CD4-positive, alpha-beta memory T cell (primary cell): ENCODE measurements at regions not wholly inside any gene's neighbourhood (a gene's known extent, or its start where the extent isn't known, plus 50 kb on each side); places are given as distances from the start of the nearest gene placed in this dataset.
A peak's percentile ranks its signal among the peaks of the same experiment; 100 is the strongest.

ENCODE experiments used
- CTCF ChIA-PET: fragments of 350-600 bp; sonication (Branson Sonifier 250); formaldehyde crosslinking; loops from one replicate; lab custom pipeline; 2021; ENCODE audit warnings: inconsistent platforms; ENCODE audit not compliant: partially characterized antibody; lab: Charles Lee
- POLR2A ChIA-PET: fragments of 350-600 bp; sonication (Branson Sonifier 250); formaldehyde crosslinking; loops from one replicate; lab custom pipeline; 2021; ENCODE audit not compliant: partially characterized antibody; lab: Charles Lee
- DNase-seq, 5 donors: peaks; one replicate each; pipeline versions ENCODE4 v3.0.0 to v3.0.0-alpha.2; 2020 to 2022; ENCODE audit warnings: mixed read lengths in 1 of 5
- H3K27ac ChIP-seq: one replicate; pipeline ENCODE4 v1.7.0; 2013; ENCODE audit warnings: low read depth, low read length
- H3K27me3 ChIP-seq: 2 replicates; pipeline ENCODE4 v1.7.0; 2013; ENCODE audit warnings: mild to moderate bottlenecking, low read length, moderate library complexity; ENCODE audit not compliant: insufficient read depth
- H3K36me3 ChIP-seq: 2 replicates; pipeline ENCODE4 v1.7.0; 2013; ENCODE audit warnings: mild to moderate bottlenecking, low read length, moderate library complexity; ENCODE audit not compliant: insufficient read depth
- H3K4me1 ChIP-seq: 2 replicates; pipeline ENCODE4 v1.7.0; 2013; ENCODE audit warnings: mild to moderate bottlenecking, low read length, moderate library complexity; ENCODE audit not compliant: insufficient read depth
- H3K4me3 ChIP-seq, 2 donors: one replicate each; pipeline ENCODE4 v1.7.0; 2013; ENCODE audit warnings: low read length in 2 of 2, mild to moderate bottlenecking in 1 of 2
- H3K9me3 ChIP-seq, 2 donors: one replicate each; pipeline ENCODE4 v1.7.0; 2013; ENCODE audit warnings: low read length in 2 of 2, control low read depth in 1 of 2; ENCODE audit not compliant: control insufficient read depth in 1 of 2
- H3K27ac Mint-ChIP-seq, 7 donors: one replicate each; pipeline ENCODE4 v1.8.0; 2020 to 2021; ENCODE audit warnings: mixed read lengths in 7 of 7, mild to moderate bottlenecking in 6 of 7, inconsistent platforms in 3 of 7, moderate library complexity in 3 of 7
- H3K27me3 Mint-ChIP-seq, 2 donors: one replicate each; pipeline ENCODE4 v1.8.0; 2020 to 2021; ENCODE audit warnings: mixed read lengths in 2 of 2
- H3K36me3 Mint-ChIP-seq, 2 donors: one replicate each; pipeline ENCODE4 v1.8.0; 2020 to 2021; ENCODE audit warnings: mixed read lengths in 2 of 2, inconsistent platforms in 1 of 2, mild to moderate bottlenecking in 1 of 2
- H3K4me1 Mint-ChIP-seq, 4 donors: one replicate each; pipeline ENCODE4 v1.8.0; 2020 to 2021; ENCODE audit warnings: mixed read lengths in 4 of 4, mild to moderate bottlenecking in 1 of 4
- H3K4me3 Mint-ChIP-seq, 8 donors: one replicate each; pipeline ENCODE4 v1.8.0; 2020 to 2021; ENCODE audit warnings: mixed read lengths in 8 of 8, mild to moderate bottlenecking in 7 of 8, moderate library complexity in 6 of 8, inconsistent platforms in 3 of 8
- H3K9me3 Mint-ChIP-seq, 8 donors: one replicate each; pipeline ENCODE4 v1.8.0; 2020 to 2021; ENCODE audit warnings: mixed read lengths in 8 of 8, mild to moderate bottlenecking in 5 of 8, inconsistent platforms in 3 of 8, moderate library complexity in 1 of 8
- intact Hi-C: fragments of 100-400 bp; cut with micrococcal nuclease; formaldehyde crosslinking; loops from one replicate; pipeline ENCODE4 v1.15.1; 2023

- DNase-seq: no peak
- Histone ChIP-seq H3K4me1 (no peaks in the 10 kb centered on the region), H3K27me3 (no peaks in the 10 kb centered on the region), H3K36me3 (no peaks in the 10 kb centered on the region), H3K27ac (no peak overlapping the region), H3K9me3 (no peaks in the 10 kb centered on the region), H3K4me3 (no peak overlapping the region)
- H3K4me1 Mint-ChIP-seq: no peaks in the 10 kb centered on the region
- no peaks in the 10 kb centered on the region for H3K27me3 Mint-ChIP-seq
- ChIA-PET CTCF (no interaction called here), POLR2A (no interaction called here)
- peak overlapping the region in 1 of 7 donors; percentile 21 for H3K27ac Mint-ChIP-seq
- intact Hi-C loops: no loop called here
- peak overlapping the region in 1 of 8 donors; percentile 4 for H3K4me3 Mint-ChIP-seq
- no peaks in the 10 kb centered on the region for H3K9me3 Mint-ChIP-seq
- no peaks in the 10 kb centered on the region for H3K36me3 Mint-ChIP-seq
These were observed 87.9 kb upstream of the CNKSR3 start for GRCh38 chr6:154598399-154598798.

DNA sequence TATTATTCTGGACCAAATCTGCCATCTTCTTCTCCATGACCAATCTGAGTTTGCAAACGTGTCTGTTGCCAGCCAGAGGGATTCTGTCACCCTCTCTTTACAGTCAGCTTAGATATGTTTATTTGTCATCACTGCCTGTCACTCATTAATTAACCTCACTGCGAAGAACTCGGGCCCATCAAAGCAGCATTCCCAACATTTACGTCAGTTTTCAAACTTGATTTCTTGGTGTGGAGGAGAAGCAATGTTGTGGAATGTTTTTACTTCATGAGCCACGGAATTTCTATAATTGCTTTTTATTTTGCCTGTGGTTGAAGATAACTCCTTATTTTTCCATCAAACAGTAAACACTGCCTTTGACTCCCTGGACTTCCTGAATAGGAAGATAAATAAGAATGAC, 91.8 kb upstream of the CNKSR3 start:
- Mint-ChIP-seq H3K4me1 (peaks cover 21 to 24% (median 22%) of the 10 kb centered on the region in 4 donors), H3K9me3 (no peaks in the 10 kb centered on the region), H3K27me3 (no peaks in the 10 kb centered on the region), H3K4me3 (no peak overlapping the region), H3K36me3 (no peaks in the 10 kb centered on the region), H3K27ac (no peak overlapping the region)
- Histone ChIP-seq H3K4me1 (peaks cover 23% of the 10 kb centered on the region), H3K27ac (no peak overlapping the region), H3K4me3 (no peak overlapping the region), H3K27me3 (no peaks in the 10 kb centered on the region), H3K9me3 (no peaks in the 10 kb centered on the region), H3K36me3 (no peaks in the 10 kb centered on the region)
- CTCF ChIA-PET: no interaction called here
- POLR2A ChIA-PET: no interaction called here
- no peak for DNase-seq
- intact Hi-C loops: no loop called here

DNA sequence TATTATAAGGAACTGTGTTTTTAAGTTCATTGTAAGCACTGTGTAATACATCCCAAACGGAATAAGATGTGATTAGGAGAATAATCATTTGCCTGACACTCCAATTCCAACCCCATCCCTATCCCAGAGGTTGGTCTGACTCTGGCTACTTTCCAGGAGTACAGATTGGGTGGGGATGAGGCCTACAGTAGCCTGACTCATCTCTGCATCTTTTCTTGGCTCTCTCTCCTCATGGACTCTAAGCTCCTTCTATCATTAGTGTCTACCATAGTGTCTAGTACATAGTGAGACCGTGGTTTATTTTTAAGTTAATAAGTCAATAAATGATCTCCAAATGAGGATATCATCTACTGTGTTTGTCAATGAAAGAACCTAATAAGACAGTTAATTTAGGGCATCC, 92.2 kb upstream of the CNKSR3 start:
- no peaks in the 10 kb centered on the region for H3K27me3 ChIP-seq
- no peaks in the 10 kb centered on the region for H3K36me3 ChIP-seq
- intact Hi-C loops: no loop called here
- Mint-ChIP-seq H3K4me1 (peaks cover 21 to 24% (median 22%) of the 10 kb centered on the region in 4 donors), H3K9me3 (no peaks in the 10 kb centered on the region), H3K27me3 (peaks cover 0 to 1% of the 10 kb centered on the region in 2 donors), H3K27ac (no peak overlapping the region), H3K4me3 (no peak overlapping the region), H3K36me3 (no peaks in the 10 kb centered on the region)
- no peaks in the 10 kb centered on the region for H3K9me3 ChIP-seq
- DNase-seq: no peak
- H3K4me3 ChIP-seq: no peak overlapping the region
- no peak overlapping the region for H3K27ac ChIP-seq
- ChIA-PET CTCF (no interaction called here), POLR2A (no interaction called here)
- H3K4me1 ChIP-seq: peaks cover 23% of the 10 kb centered on the region

GRCh38 chr6:154604119-154604518, 93.6 kb upstream of the CNKSR3 start:
- ChIA-PET CTCF (no interaction called here), POLR2A (no interaction called here)
- H3K27me3 ChIP-seq: no peaks in the 10 kb centered on the region
- peaks cover 21 to 24% (median 22%) of the 10 kb centered on the region in 4 donors for H3K4me1 Mint-ChIP-seq
- DNase-seq: no peak
- no peaks in the 10 kb centered on the region for H3K36me3 ChIP-seq
- no peak overlapping the region for H3K4me3 ChIP-seq
- peaks cover 0 to 3% of the 10 kb centered on the region in 2 donors for H3K27me3 Mint-ChIP-seq
- intact Hi-C loops: no loop called here
- peak overlapping the region in 1 of 7 donors; percentile 29 for H3K27ac Mint-ChIP-seq
- no peak overlapping the region for H3K27ac ChIP-seq
- H3K36me3 Mint-ChIP-seq: no peaks in the 10 kb centered on the region
- no peak overlapping the region for H3K4me3 Mint-ChIP-seq
- H3K4me1 ChIP-seq: peaks cover 23% of the 10 kb centered on the region
- no peaks in the 10 kb centered on the region for H3K9me3 Mint-ChIP-seq
- H3K9me3 ChIP-seq: no peaks in the 10 kb centered on the region

GRCh38 chr6:154605178-154605881, 94.8 kb upstream of the CNKSR3 start:
- no peak overlapping the region for H3K4me3 ChIP-seq
- H3K4me1 ChIP-seq: peaks cover 23% of the 10 kb centered on the region
- DNase-seq: peak in 3 of 5 donors; percentile 7 to 41 (median 29)
- peaks cover 0 to 3% of the 10 kb centered on the region in 2 donors for H3K27me3 Mint-ChIP-seq
- no peaks in the 10 kb centered on the region for H3K36me3 ChIP-seq
- H3K9me3 Mint-ChIP-seq: no peaks in the 10 kb centered on the region
- peak overlapping the region; percentile 19 to 94 (median 74) for H3K27ac Mint-ChIP-seq
- H3K4me3 Mint-ChIP-seq: peak overlapping the region in 7 of 8 donors; percentile 0 to 80 (median 14)
- no peaks in the 10 kb centered on the region for H3K9me3 ChIP-seq
- intact Hi-C loops: no loop called here
- no peaks in the 10 kb centered on the region for H3K36me3 Mint-ChIP-seq
- POLR2A ChIA-PET: no interaction called here
- peak overlapping the region; percentile 13 for H3K27ac ChIP-seq
- H3K4me1 Mint-ChIP-seq: peaks cover 21 to 24% (median 22%) of the 10 kb centered on the region in 4 donors
- CTCF ChIA-PET: interaction anchor here (1.2 kb wide), 1 partner anchor 9 kb away, joined by 3 read pairs; no protein-coding TSS in a partner anchor
- no peaks in the 10 kb centered on the region for H3K27me3 ChIP-seq

DNA sequence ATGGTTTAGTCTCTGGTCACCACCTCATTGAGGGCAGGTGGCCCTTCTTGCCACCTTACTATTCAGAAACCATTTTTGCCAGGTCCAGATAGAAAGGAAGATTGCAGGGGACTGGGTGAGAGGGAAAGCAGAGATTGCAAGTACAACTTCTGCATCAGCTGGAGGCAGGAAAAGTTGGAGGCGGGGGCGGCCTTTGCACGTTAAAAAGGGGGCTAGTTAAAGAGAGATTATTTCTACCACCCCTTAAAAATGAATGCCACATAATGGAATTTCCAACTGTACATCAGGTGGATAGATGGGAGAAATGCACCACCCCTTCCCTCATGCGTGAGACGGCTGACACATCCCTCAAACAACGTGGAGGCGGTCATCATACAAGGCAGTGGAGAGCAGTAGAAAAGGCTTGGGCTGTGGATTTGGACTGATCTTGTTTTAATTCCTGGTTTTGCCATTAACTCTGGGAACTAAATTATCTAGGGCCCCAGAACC, 95.4 kb upstream of the CNKSR3 start:
- peaks cover 21 to 24% (median 22%) of the 10 kb centered on the region in 4 donors for H3K4me1 Mint-ChIP-seq
- Histone ChIP-seq H3K9me3 (no peaks in the 10 kb centered on the region), H3K27ac (peak overlapping the region; percentile 13), H3K4me3 (peak overlapping the region in 1 of 2 donors; percentile 6), H3K36me3 (no peaks in the 10 kb centered on the region), H3K4me1 (peaks cover 23% of the 10 kb centered on the region), H3K27me3 (no peaks in the 10 kb centered on the region)
- H3K27me3 Mint-ChIP-seq: peaks cover 0 to 3% of the 10 kb centered on the region in 2 donors
- peak overlapping the region in 6 of 7 donors; percentile 43 to 94 (median 80) for H3K27ac Mint-ChIP-seq
- intact Hi-C loops: no loop called here
- CTCF ChIA-PET: interaction anchor here (1.2 kb wide), 1 partner anchor 9 kb away, joined by 3 read pairs; no protein-coding TSS in a partner anchor
- peak overlapping the region in 7 of 8 donors; percentile 0 to 80 (median 59) for H3K4me3 Mint-ChIP-seq
- H3K9me3 Mint-ChIP-seq: no peaks in the 10 kb centered on the region
- peak in 1 of 5 donors; percentile 29 for DNase-seq
- POLR2A ChIA-PET: no interaction called here
- H3K36me3 Mint-ChIP-seq: no peaks in the 10 kb centered on the region

DNA sequence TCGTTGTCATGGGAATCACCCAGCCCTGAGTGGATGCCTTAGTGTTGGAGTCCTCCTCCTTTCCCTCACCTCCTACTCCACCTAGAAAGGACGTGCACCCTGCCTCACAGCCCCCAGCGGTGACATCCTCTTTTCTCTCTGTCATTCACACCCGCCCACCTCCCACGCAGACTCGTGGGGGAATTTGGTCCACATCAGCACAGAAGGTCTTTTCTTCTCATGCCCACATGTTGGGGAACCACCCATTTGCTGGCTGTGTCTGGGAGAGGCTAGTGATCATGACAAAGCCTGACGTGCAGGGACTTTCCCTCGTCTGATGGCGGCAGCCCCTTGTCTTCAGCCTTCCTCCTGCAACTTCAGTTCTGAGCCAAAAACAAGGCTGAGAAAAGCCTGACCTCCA, 96.0 kb upstream of the CNKSR3 start:
- peaks cover 0 to 3% of the 10 kb centered on the region in 2 donors for H3K27me3 Mint-ChIP-seq
- peaks cover 23 to 26% (median 24%) of the 10 kb centered on the region in 4 donors for H3K4me1 Mint-ChIP-seq
- intact Hi-C loops: no loop called here
- no peaks in the 10 kb centered on the region for H3K27me3 ChIP-seq
- H3K4me1 ChIP-seq: peaks cover 23% of the 10 kb centered on the region
- CTCF ChIA-PET: no interaction called here
- no peaks in the 10 kb centered on the region for H3K9me3 Mint-ChIP-seq
- H3K9me3 ChIP-seq: no peaks in the 10 kb centered on the region
- H3K4me3 ChIP-seq: peak overlapping the region in 1 of 2 donors; percentile 6
- H3K36me3 ChIP-seq: no peaks in the 10 kb centered on the region
- peak overlapping the region in 7 of 8 donors; percentile 51 to 80 (median 60) for H3K4me3 Mint-ChIP-seq
- DNase-seq: peak; percentile 52 to 87 (median 61)
- POLR2A ChIA-PET: no interaction called here
- H3K27ac ChIP-seq: no peak overlapping the region
- H3K36me3 Mint-ChIP-seq: no peaks in the 10 kb centered on the region
- peak overlapping the region in 6 of 7 donors; percentile 43 to 94 (median 80) for H3K27ac Mint-ChIP-seq
